ENCODE measurements at regions not wholly inside any gene's neighbourhood (a gene's known extent, or its start where the extent isn't known, plus 50 kb on each side); places are given as distances from the start of the nearest gene placed in this dataset.

- TF ChIP-seq CTCF (conservative IDR thresholded peaks at IDR 0.05; ENCODE audit: low read length) (no peak), EZH2phosphoT487 (IDR thresholded peaks at IDR 0.05; ENCODE audit: borderline replicate concordance) (no peak)
Measured at GRCh38 chr22:48953830-48954229, 873.8 kb downstream of the BRD1 start.
